Endothelial cell (in vitro differentiated cells): ENCODE measurements at regions not wholly inside any gene's neighbourhood (a gene's known extent, or its start where the extent isn't known, plus 50 kb on each side); places are given as distances from the start of the nearest gene placed in this dataset.

Source experiments
- DNase-seq: peaks from one replicate; pipeline ENCODE4 v3.0.0; 2021; ENCODE audit warnings: low spot score
- H3K27ac Mint-ChIP-seq: one replicate; pipeline ENCODE4 v1.8.0; 2021; ENCODE audit warnings: mixed read lengths, inconsistent platforms; ENCODE audit not compliant: unreplicated experiment
- H3K27me3 Mint-ChIP-seq: one replicate; pipeline ENCODE4 v1.8.0; 2021; ENCODE audit warnings: mild to moderate bottlenecking, moderate library complexity, mixed read lengths, inconsistent platforms; ENCODE audit not compliant: unreplicated experiment
- H3K36me3 Mint-ChIP-seq: one replicate; pipeline ENCODE4 v1.8.0; 2021; ENCODE audit warnings: mild to moderate bottlenecking, low read depth, mixed read lengths, inconsistent platforms; ENCODE audit not compliant: unreplicated experiment
- H3K4me1 Mint-ChIP-seq: one replicate; pipeline ENCODE4 v1.8.0; 2021; ENCODE audit warnings: mild to moderate bottlenecking, mixed read lengths, inconsistent platforms; ENCODE audit not compliant: unreplicated experiment
- H3K4me3 Mint-ChIP-seq: one replicate; pipeline ENCODE4 v1.8.0; 2021; ENCODE audit warnings: mild to moderate bottlenecking, mixed read lengths, inconsistent platforms; ENCODE audit not compliant: unreplicated experiment
- H3K9me3 Mint-ChIP-seq: one replicate; pipeline ENCODE4 v1.8.0; 2021; ENCODE audit warnings: mixed read lengths, inconsistent platforms; ENCODE audit not compliant: unreplicated experiment
- CTCF ChIP-seq: fragments of 200-600 bp; sonication (generic); IDR thresholded peaks from one replicate; pipeline ENCODE4 v1.5.0; 2021; ENCODE audit warnings: antibody characterized with exemption; ENCODE audit not compliant: unreplicated experiment

GRCh38 chr9:99411479-99412115, 189.5 kb downstream of the SEC61B start:
- no peak overlapping the region for H3K4me3 Mint-ChIP-seq
- H3K4me1 Mint-ChIP-seq: no peaks in the 10 kb centered on the region
- DNase-seq: no peak
- peaks cover 3% of the 10 kb centered on the region for H3K27me3 Mint-ChIP-seq
- H3K9me3 Mint-ChIP-seq: no peaks in the 10 kb centered on the region
- H3K36me3 Mint-ChIP-seq: no peaks in the 10 kb centered on the region
- H3K27ac Mint-ChIP-seq: no peak overlapping the region
- no peak for TF ChIP-seq CTCF

DNA sequence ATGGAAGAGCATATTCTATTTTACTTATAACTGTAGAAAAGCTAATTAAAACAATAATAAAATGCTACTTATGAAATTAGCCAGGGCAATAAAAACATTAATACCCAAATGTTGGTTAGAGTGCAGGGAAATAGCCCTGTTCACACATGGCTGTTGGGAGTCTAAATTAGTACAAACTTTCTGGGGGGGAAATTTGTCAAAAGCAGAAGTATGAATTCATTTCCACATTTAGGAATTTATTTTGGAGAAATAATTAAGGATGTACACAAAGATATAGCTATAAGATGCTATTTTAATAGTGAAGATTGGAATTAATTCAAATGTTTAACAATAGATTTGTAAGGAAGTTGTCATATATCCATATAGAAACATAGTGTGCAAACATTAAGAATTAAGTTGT, 190.5 kb downstream of the SEC61B start:
- Mint-ChIP-seq H3K4me3 (no peak overlapping the region), H3K36me3 (no peaks in the 10 kb centered on the region), H3K4me1 (no peaks in the 10 kb centered on the region), H3K27ac (no peak overlapping the region), H3K27me3 (peaks cover 3% of the 10 kb centered on the region), H3K9me3 (no peaks in the 10 kb centered on the region)
- DNase-seq: no peak
- no peak for TF ChIP-seq CTCF

- no peak for TF ChIP-seq CTCF
- H3K27me3 Mint-ChIP-seq: peaks cover 3% of the 10 kb centered on the region
- no peaks in the 10 kb centered on the region for H3K4me1 Mint-ChIP-seq
- no peak overlapping the region for H3K4me3 Mint-ChIP-seq
- H3K36me3 Mint-ChIP-seq: no peaks in the 10 kb centered on the region
- H3K9me3 Mint-ChIP-seq: no peaks in the 10 kb centered on the region
- DNase-seq: no peak
- H3K27ac Mint-ChIP-seq: no peak overlapping the region
Measured at GRCh38 chr9:99414321-99414720, 192.2 kb downstream of the SEC61B start.

GRCh38 chr9:99415606-99416005, 193.5 kb downstream of the SEC61B start:
- Mint-ChIP-seq H3K27me3 (peaks cover 3% of the 10 kb centered on the region), H3K27ac (no peak overlapping the region), H3K4me3 (no peak overlapping the region), H3K36me3 (no peaks in the 10 kb centered on the region), H3K4me1 (no peaks in the 10 kb centered on the region), H3K9me3 (no peaks in the 10 kb centered on the region)
- no peak for DNase-seq
- TF ChIP-seq CTCF: no peak

DNA sequence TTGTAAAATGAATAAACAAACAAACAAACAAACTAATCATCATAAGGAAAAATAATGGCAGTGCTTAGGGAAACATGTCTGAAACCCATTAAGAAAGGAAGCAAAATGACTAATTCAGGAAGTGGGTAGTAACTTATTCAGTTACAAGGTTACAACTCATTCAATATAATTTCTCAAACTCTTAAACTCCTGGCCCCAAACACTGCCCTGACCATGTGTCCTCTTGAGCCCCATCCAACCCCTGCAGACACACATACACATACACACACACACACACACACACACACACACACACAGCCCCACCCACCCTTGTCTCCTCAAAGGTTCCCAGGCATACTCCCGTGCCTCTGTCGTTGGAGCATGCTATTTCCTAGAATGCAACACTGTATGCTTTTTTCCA, 193.9 kb downstream of the SEC61B start:
- Mint-ChIP-seq H3K27ac (no peak overlapping the region), H3K27me3 (peaks cover 3% of the 10 kb centered on the region), H3K4me3 (no peak overlapping the region), H3K9me3 (no peaks in the 10 kb centered on the region), H3K4me1 (no peaks in the 10 kb centered on the region), H3K36me3 (no peaks in the 10 kb centered on the region)
- no peak for TF ChIP-seq CTCF
- no peak for DNase-seq
